SH-SY5Y (cell line): ENCODE measurements at regions not wholly inside any gene's neighbourhood (a gene's known extent, or its start where the extent isn't known, plus 50 kb on each side); places are given as distances from the start of the nearest gene placed in this dataset.

Source experiments
- GATA2 ChIP-seq: IDR thresholded peaks from 2 replicates; pipeline ENCODE4 v1.6.1; 2011; ENCODE audit warnings: mild to moderate bottlenecking, low read depth, low read length
- GATA3 ChIP-seq: IDR thresholded peaks from 2 replicates; pipeline ENCODE4 v1.6.1; 2011; ENCODE audit warnings: low read depth, mild to moderate bottlenecking, low read length, moderate library complexity

GRCh38 chr2:9753665-9754531, 89.4 kb upstream of the TAF1B start:
- no peak for TF ChIP-seq GATA2
- no peak for TF ChIP-seq GATA3

GRCh38 chr2:9754532-9754887, 88.8 kb upstream of the TAF1B start:
- TF ChIP-seq GATA3, result no peak
- TF ChIP-seq GATA2, result no peak

GRCh38 chr2:9755008-9755407, 88.3 kb upstream of the TAF1B start:
- TF ChIP-seq GATA2 (no peak), GATA3 (no peak)

- TF ChIP-seq GATA2 (no peak), GATA3 (no peak)
These were observed 87.6 kb upstream of the TAF1B start for GRCh38 chr2:9755638-9756037.

GRCh38 chr2:9756692-9757250, 86.5 kb upstream of the TAF1B start:
- TF ChIP-seq GATA2, result no peak
- no peak for TF ChIP-seq GATA3

- TF ChIP-seq GATA2, result no peak
- no peak for TF ChIP-seq GATA3
These were observed 85.6 kb upstream of the TAF1B start for GRCh38 chr2:9757501-9758264.

- TF ChIP-seq GATA2 (no peak), GATA3 (no peak)
These were observed 84.5 kb upstream of the TAF1B start for GRCh38 chr2:9758741-9759140.

- TF ChIP-seq GATA3, result no peak
- no peak for TF ChIP-seq GATA2
These were observed 83.0 kb upstream of the TAF1B start for GRCh38 chr2:9760069-9760901.

- TF ChIP-seq GATA3, result no peak
- no peak for TF ChIP-seq GATA2
These were observed 82.4 kb upstream of the TAF1B start for GRCh38 chr2:9760902-9761228.

GRCh38 chr2:9761577-9761976, 81.7 kb upstream of the TAF1B start:
- no peak for TF ChIP-seq GATA3
- TF ChIP-seq GATA2, result no peak

- TF ChIP-seq GATA2, result no peak
- TF ChIP-seq GATA3, result no peak
These were observed 81.1 kb upstream of the TAF1B start for GRCh38 chr2:9762164-9762563.

- TF ChIP-seq GATA2 (no peak), GATA3 (no peak)
These were observed 80.3 kb upstream of the TAF1B start for GRCh38 chr2:9762941-9763340.

- TF ChIP-seq GATA2 (no peak), GATA3 (no peak)
These were observed 79.7 kb upstream of the TAF1B start for GRCh38 chr2:9763356-9764152.
